Brain microvascular endothelial cell (primary cell): ENCODE measurements at regions not wholly inside any gene's neighbourhood (a gene's known extent, or its start where the extent isn't known, plus 50 kb on each side); places are given as distances from the start of the nearest gene placed in this dataset.

ENCODE experiments used
- DNase-seq: peaks from one replicate; pipeline ENCODE4 v3.0.0-alpha.2; 2020
- H3K27ac ChIP-seq: fragments of 250-450 bp; sonication (Bioruptor Pico); 2 replicates; pipeline ENCODE4 v1.5.1; 2020; ENCODE audit warnings: mild to moderate bottlenecking, moderate library complexity
- H3K27me3 ChIP-seq: fragments of 250-450 bp; sonication (Bioruptor Pico); replicated peaks from 2 replicates; pipeline ENCODE4 v1.5.1; 2020; ENCODE audit warnings: mild to moderate bottlenecking
- H3K36me3 ChIP-seq: fragments of 250-450 bp; sonication (Bioruptor Pico); replicated peaks from 2 replicates; pipeline ENCODE4 v1.5.1; 2020; ENCODE audit warnings: mild to moderate bottlenecking
- H3K4me3 ChIP-seq: 2 replicates; pipeline ENCODE4 v1.5.1; 2011; ENCODE audit warnings: low read depth, mild to moderate bottlenecking, control low read depth, low read length, moderate library complexity
- in situ Hi-C: cut with HindIII; loops from 2 replicates; pipeline ENCODE4 v1.10.0; 2017; ENCODE audit warnings: low sequenced_read_pairs, low pct_ligation_motif_present
- TF ChIP-seq, protein P1 (sequence below): IDR thresholded peaks from 2 replicates; pipeline ENCODE4 v1.5.1; 2011; ENCODE audit warnings: low read depth, mild to moderate bottlenecking, moderate library complexity, low read length, control low read depth, inconsistent platforms; ENCODE audit errors: missing control alignments

DNA sequence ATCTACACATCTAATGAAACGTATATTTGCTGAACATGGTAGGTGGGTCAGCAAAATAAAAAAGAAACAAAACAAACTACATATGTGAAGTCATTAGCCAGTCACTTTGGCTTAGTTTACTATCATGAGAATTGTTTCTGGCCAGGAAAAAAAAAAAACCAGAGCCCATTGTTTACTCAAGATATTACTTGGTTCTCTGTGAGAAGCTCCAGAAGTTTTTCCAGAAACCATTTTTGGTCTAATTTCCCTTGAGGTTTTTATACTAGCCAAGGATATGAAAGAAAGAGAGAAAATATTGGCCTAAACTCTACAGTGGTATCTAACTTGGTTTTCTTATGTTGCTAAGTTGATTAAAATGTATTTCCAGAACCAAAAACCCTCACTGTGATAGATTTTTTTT is 259.1 kb downstream of the PDHA2 start:
- no peak overlapping the region for H3K27ac ChIP-seq
- no peaks in the 10 kb centered on the region for H3K36me3 ChIP-seq
- TF ChIP-seq, protein P1, sequence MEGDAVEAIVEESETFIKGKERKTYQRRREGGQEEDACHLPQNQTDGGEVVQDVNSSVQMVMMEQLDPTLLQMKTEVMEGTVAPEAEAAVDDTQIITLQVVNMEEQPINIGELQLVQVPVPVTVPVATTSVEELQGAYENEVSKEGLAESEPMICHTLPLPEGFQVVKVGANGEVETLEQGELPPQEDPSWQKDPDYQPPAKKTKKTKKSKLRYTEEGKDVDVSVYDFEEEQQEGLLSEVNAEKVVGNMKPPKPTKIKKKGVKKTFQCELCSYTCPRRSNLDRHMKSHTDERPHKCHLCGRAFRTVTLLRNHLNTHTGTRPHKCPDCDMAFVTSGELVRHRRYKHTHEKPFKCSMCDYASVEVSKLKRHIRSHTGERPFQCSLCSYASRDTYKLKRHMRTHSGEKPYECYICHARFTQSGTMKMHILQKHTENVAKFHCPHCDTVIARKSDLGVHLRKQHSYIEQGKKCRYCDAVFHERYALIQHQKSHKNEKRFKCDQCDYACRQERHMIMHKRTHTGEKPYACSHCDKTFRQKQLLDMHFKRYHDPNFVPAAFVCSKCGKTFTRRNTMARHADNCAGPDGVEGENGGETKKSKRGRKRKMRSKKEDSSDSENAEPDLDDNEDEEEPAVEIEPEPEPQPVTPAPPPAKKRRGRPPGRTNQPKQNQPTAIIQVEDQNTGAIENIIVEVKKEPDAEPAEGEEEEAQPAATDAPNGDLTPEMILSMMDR: no peak
- no peak for DNase-seq
- in situ Hi-C loops: no loop called here
- no peak overlapping the region for H3K4me3 ChIP-seq
- H3K27me3 ChIP-seq: no peaks in the 10 kb centered on the region

DNA sequence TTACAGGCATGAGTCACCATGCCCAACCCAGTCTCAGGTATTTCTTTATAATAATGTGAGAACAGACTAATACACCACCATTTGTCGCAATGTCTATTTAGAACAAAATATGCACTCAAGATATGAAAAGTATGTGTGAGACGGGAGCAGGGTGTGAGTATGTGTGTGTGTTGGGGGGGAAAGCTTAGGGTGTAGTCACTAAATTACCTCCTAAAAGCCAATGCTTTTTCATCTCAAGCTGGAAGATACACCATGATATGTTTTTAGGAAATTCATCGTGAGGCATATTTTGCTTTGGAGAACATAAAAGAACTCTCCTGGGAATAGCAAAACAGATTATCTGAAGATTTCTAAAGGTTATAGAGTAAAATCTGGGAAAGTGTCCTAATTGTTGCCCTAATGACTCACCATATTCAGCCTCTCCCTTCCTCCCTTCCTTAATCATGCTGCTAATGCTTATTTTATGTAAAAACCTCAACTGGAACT is 262.7 kb downstream of the PDHA2 start:
- TF ChIP-seq, protein P1: no peak
- DNase-seq: peak; percentile 49
- H3K36me3 ChIP-seq: no peaks in the 10 kb centered on the region
- no peak overlapping the region for H3K4me3 ChIP-seq
- in situ Hi-C loops: no loop called here
- no peaks in the 10 kb centered on the region for H3K27me3 ChIP-seq
- H3K27ac ChIP-seq: peak overlapping the region; percentile 68

DNA sequence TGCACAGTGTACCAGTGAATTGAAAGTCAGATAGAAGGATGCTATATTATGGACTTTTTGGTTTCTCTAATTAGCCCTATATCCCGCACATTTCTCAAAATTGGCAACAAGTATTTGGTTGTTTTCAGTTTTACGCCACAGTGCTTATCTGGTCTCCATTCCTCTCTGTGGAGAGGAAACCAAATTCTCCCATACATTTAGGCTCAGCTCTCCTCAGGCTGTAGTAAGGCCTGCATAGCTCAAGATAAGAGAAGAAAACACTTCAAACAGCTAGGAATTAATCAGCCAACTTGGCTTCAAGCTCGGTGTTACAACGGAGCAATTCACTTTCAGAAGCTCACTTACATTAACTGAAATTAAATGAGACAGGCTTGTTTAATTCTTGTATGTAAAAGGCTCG is 263.2 kb downstream of the PDHA2 start:
- peak; percentile 53 for DNase-seq
- Histone ChIP-seq H3K36me3 (no peaks in the 10 kb centered on the region), H3K4me3 (no peak overlapping the region), H3K27me3 (no peaks in the 10 kb centered on the region), H3K27ac (peak overlapping the region; percentile 68)
- in situ Hi-C loops: no loop called here
- TF ChIP-seq, protein P1: no peak

DNA sequence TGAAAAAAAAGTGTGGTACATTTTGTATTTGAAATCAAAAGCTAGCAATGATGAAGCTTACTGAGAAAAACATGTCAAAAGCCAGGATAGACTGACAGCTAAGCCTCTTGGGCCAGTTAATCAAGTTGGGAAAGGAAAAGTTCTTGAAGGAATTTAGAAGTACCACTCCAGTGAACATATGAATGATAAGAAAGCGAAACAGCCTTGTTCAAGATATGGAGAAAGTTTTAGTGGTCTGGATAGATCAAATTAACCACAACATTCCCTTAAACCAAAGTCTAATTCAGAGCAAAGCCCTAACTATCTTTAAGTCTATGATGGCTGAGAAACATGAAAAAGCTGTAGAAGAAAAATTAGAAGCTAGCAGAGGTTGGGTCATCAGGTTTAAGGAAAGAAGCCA is 268.3 kb downstream of the PDHA2 start:
- Histone ChIP-seq H3K4me3 (no peak overlapping the region), H3K27me3 (no peaks in the 10 kb centered on the region), H3K36me3 (no peaks in the 10 kb centered on the region), H3K27ac (no peak overlapping the region)
- TF ChIP-seq, protein P1: no peak
- no peak for DNase-seq
- in situ Hi-C loops: no loop called here

DNA sequence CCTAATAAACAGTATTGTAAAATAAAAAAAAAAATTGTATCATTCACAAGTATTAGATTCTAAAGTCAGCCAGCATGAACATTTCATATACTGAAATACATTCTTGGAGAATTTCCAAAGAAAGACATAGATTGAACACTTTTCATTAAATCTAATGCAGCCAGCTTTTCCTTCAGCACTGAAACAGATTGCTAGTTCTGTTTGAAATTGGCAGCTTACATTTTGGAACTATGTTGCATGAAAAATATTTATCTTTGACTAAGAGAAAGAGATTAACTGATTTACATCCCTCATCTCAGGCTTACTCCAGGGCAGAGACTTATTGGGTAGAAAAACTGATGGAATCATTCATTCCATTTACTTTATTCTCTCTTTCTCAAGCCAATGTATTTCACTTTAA is 272.7 kb downstream of the PDHA2 start:
- H3K36me3 ChIP-seq: no peaks in the 10 kb centered on the region
- no peak overlapping the region for H3K4me3 ChIP-seq
- no peaks in the 10 kb centered on the region for H3K27me3 ChIP-seq
- TF ChIP-seq, protein P1: no peak
- no peak for DNase-seq
- no peak overlapping the region for H3K27ac ChIP-seq
- in situ Hi-C loops: no loop called here

DNA sequence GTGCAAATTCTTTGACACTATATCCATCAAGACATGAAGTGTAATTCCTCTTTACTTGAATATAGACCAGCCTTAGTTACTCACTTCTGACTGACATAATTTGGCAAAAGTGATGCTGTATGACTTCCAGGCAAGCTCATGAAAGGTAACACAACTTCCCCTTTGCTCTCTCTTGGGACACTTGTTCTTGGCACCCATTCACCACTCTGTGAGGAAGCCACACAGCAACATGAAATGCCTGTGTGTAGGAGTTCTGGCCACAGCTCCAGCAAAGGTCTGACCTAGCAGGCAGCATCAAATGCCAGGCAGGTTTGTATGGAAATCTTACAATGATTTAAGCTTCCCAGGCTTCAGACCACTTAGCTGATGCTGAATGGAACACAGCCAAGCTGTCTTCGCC is 280.3 kb downstream of the PDHA2 start:
- no peak for DNase-seq
- in situ Hi-C loops: no loop called here
- Histone ChIP-seq H3K36me3 (no peaks in the 10 kb centered on the region), H3K27ac (no peak overlapping the region), H3K4me3 (no peak overlapping the region), H3K27me3 (no peaks in the 10 kb centered on the region)
- TF ChIP-seq, protein P1: no peak
